ENCODE measurements at regions not wholly inside any gene's neighbourhood (a gene's known extent, or its start where the extent isn't known, plus 50 kb on each side); places are given as distances from the start of the nearest gene placed in this dataset.
"Not testable (repeated sequence)": the region's sequence is repeated elsewhere in the genome, so short reads cannot be mapped to it uniquely, and the experiment has no call there.

- Histone ChIP-seq H3K27ac (ENCODE audit: low read depth, low read length) (no peak overlapping the region), H3K27me3 (ENCODE audit: insufficient read depth, low read length) (no peaks in the 10 kb centered on the region), H2AFZ (ENCODE audit: low read length, unreplicated experiment) (no peak overlapping the region), H3K36me3 (ENCODE audit: insufficient read depth, low read length) (no peaks in the 10 kb centered on the region), H3K79me2 (ENCODE audit: control insufficient read depth, insufficient read depth, low read length, unreplicated experiment) (no peaks in the 10 kb centered on the region), H3K4me3 (ENCODE audit: low read depth, low read length) (no peak overlapping the region), H3K4me1 (ENCODE audit: control insufficient read depth, insufficient read depth, low read length, unreplicated experiment) (no peaks in the 10 kb centered on the region)
Observed at GRCh38 chr2:15822151-15823044, 118.0 kb upstream of the MYCN start.

GRCh38 chr2:15823459-15824396, 116.6 kb upstream of the MYCN start:
- Histone ChIP-seq H3K4me3 (ENCODE audit: low read depth, low read length) (no peak overlapping the region), H3K27me3 (ENCODE audit: insufficient read depth, low read length) (no peaks in the 10 kb centered on the region), H3K27ac (ENCODE audit: low read depth, low read length) (no peak overlapping the region), H3K4me1 (ENCODE audit: control insufficient read depth, insufficient read depth, low read length, unreplicated experiment) (no peaks in the 10 kb centered on the region), H3K79me2 (ENCODE audit: control insufficient read depth, insufficient read depth, low read length, unreplicated experiment) (no peaks in the 10 kb centered on the region), H2AFZ (ENCODE audit: low read length, unreplicated experiment) (no peak overlapping the region), H3K36me3 (ENCODE audit: insufficient read depth, low read length) (no peaks in the 10 kb centered on the region)

- H3K4me1 ChIP-seq (ENCODE audit: control insufficient read depth, insufficient read depth, low read length, unreplicated experiment); H3K27me3 ChIP-seq (ENCODE audit: insufficient read depth, low read length); H3K4me3 ChIP-seq (ENCODE audit: low read depth, low read length); H3K27ac ChIP-seq (ENCODE audit: low read depth, low read length); H3K36me3 ChIP-seq (ENCODE audit: insufficient read depth, low read length); H3K79me2 ChIP-seq (ENCODE audit: control insufficient read depth, insufficient read depth, low read length, unreplicated experiment); H2AFZ ChIP-seq (ENCODE audit: low read length, unreplicated experiment): not testable (repeated sequence)
Observed at GRCh38 chr2:15824467-15824866, 115.9 kb upstream of the MYCN start.

GRCh38 chr2:15825276-15825980, 114.9 kb upstream of the MYCN start:
- no peaks in the 10 kb centered on the region for H3K27me3 ChIP-seq (ENCODE audit: insufficient read depth, low read length)
- H3K4me3 ChIP-seq (ENCODE audit: low read depth, low read length) = no peak overlapping the region
- H3K79me2 ChIP-seq (ENCODE audit: control insufficient read depth, insufficient read depth, low read length, unreplicated experiment) = no peaks in the 10 kb centered on the region
- H3K27ac ChIP-seq (ENCODE audit: low read depth, low read length) = no peak overlapping the region
- H3K4me1 ChIP-seq (ENCODE audit: control insufficient read depth, insufficient read depth, low read length, unreplicated experiment) = no peaks in the 10 kb centered on the region
- H2AFZ ChIP-seq (ENCODE audit: low read length, unreplicated experiment) = no peak overlapping the region
- H3K36me3 ChIP-seq (ENCODE audit: insufficient read depth, low read length) = no peaks in the 10 kb centered on the region

- no peak overlapping the region for H2AFZ ChIP-seq (ENCODE audit: low read length, unreplicated experiment)
- no peak overlapping the region for H3K27ac ChIP-seq (ENCODE audit: low read depth, low read length)
- no peaks in the 10 kb centered on the region for H3K27me3 ChIP-seq (ENCODE audit: insufficient read depth, low read length)
Observed at GRCh38 chr2:15826273-15826717, 114.1 kb upstream of the MYCN start.

GRCh38 chr2:15827001-15827400, 113.3 kb upstream of the MYCN start:
- H2AFZ ChIP-seq (ENCODE audit: low read length, unreplicated experiment) = no peak overlapping the region
- H3K36me3 ChIP-seq (ENCODE audit: insufficient read depth, low read length) = no peaks in the 10 kb centered on the region
- no peak overlapping the region for H3K4me3 ChIP-seq (ENCODE audit: low read depth, low read length)
- no peak overlapping the region for H3K27ac ChIP-seq (ENCODE audit: low read depth, low read length)
- H3K4me1 ChIP-seq (ENCODE audit: control insufficient read depth, insufficient read depth, low read length, unreplicated experiment) = no peaks in the 10 kb centered on the region
- H3K27me3 ChIP-seq (ENCODE audit: insufficient read depth, low read length) = no peaks in the 10 kb centered on the region
- no peaks in the 10 kb centered on the region for H3K79me2 ChIP-seq (ENCODE audit: control insufficient read depth, insufficient read depth, low read length, unreplicated experiment)

More at GRCh38 chr2:15826273-15826717, 114.1 kb upstream of the MYCN start:
- no peaks in the 10 kb centered on the region for H3K79me2 ChIP-seq (ENCODE audit: control insufficient read depth, insufficient read depth, low read length, unreplicated experiment)
- H3K4me3 ChIP-seq (ENCODE audit: low read depth, low read length) = no peak overlapping the region
- H3K36me3 ChIP-seq (ENCODE audit: insufficient read depth, low read length) = no peaks in the 10 kb centered on the region
- H3K4me1 ChIP-seq (ENCODE audit: control insufficient read depth, insufficient read depth, low read length, unreplicated experiment) = no peaks in the 10 kb centered on the region

- no peak overlapping the region for H3K4me3 ChIP-seq (ENCODE audit: low read depth, low read length)
- no peaks in the 10 kb centered on the region for H3K4me1 ChIP-seq (ENCODE audit: control insufficient read depth, insufficient read depth, low read length, unreplicated experiment)
- no peak overlapping the region for H3K27ac ChIP-seq (ENCODE audit: low read depth, low read length)
- H2AFZ ChIP-seq (ENCODE audit: low read length, unreplicated experiment) = no peak overlapping the region
- H3K79me2 ChIP-seq (ENCODE audit: control insufficient read depth, insufficient read depth, low read length, unreplicated experiment) = no peaks in the 10 kb centered on the region
- no peaks in the 10 kb centered on the region for H3K36me3 ChIP-seq (ENCODE audit: insufficient read depth, low read length)
- no peaks in the 10 kb centered on the region for H3K27me3 ChIP-seq (ENCODE audit: insufficient read depth, low read length)
Observed at GRCh38 chr2:15828576-15828975, 111.8 kb upstream of the MYCN start.

GRCh38 chr2:15829091-15829801, 111.1 kb upstream of the MYCN start:
- H3K27me3 ChIP-seq (ENCODE audit: insufficient read depth, low read length) = no peaks in the 10 kb centered on the region
- H3K4me3 ChIP-seq (ENCODE audit: low read depth, low read length) = no peak overlapping the region
- H3K4me1 ChIP-seq (ENCODE audit: control insufficient read depth, insufficient read depth, low read length, unreplicated experiment) = no peaks in the 10 kb centered on the region
- no peak overlapping the region for H3K27ac ChIP-seq (ENCODE audit: low read depth, low read length)
- no peaks in the 10 kb centered on the region for H3K79me2 ChIP-seq (ENCODE audit: control insufficient read depth, insufficient read depth, low read length, unreplicated experiment)
- H2AFZ ChIP-seq (ENCODE audit: low read length, unreplicated experiment) = no peak overlapping the region
- H3K36me3 ChIP-seq (ENCODE audit: insufficient read depth, low read length) = no peaks in the 10 kb centered on the region

- H3K27ac ChIP-seq (ENCODE audit: low read depth, low read length) = no peak overlapping the region
- H3K4me1 ChIP-seq (ENCODE audit: control insufficient read depth, insufficient read depth, low read length, unreplicated experiment) = no peaks in the 10 kb centered on the region
- H2AFZ ChIP-seq (ENCODE audit: low read length, unreplicated experiment) = no peak overlapping the region
- no peaks in the 10 kb centered on the region for H3K27me3 ChIP-seq (ENCODE audit: insufficient read depth, low read length)
- H3K4me3 ChIP-seq (ENCODE audit: low read depth, low read length) = no peak overlapping the region
- no peaks in the 10 kb centered on the region for H3K36me3 ChIP-seq (ENCODE audit: insufficient read depth, low read length)
- no peaks in the 10 kb centered on the region for H3K79me2 ChIP-seq (ENCODE audit: control insufficient read depth, insufficient read depth, low read length, unreplicated experiment)
Observed at GRCh38 chr2:15829985-15830384, 110.4 kb upstream of the MYCN start.

Data from ACC112 (cell line).